Fibroblast of lung (primary cell): ENCODE measurements at regions not wholly inside any gene's neighbourhood (a gene's known extent, or its start where the extent isn't known, plus 50 kb on each side); places are given as distances from the start of the nearest gene placed in this dataset.

Source experiments
- CTCF ChIP-seq, 2 donors: IDR thresholded peaks in 1 of 2; conservative IDR thresholded peaks in 1 of 2; 1 replicate in 1 of 2; 2 replicates in 1 of 2; pipeline ENCODE4 v1.5.1; 2011 to 2012; ENCODE audit warnings: low read length in 2 of 2, control low read depth in 1 of 2, inconsistent platforms in 1 of 2, low read depth in 1 of 2, mild to moderate bottlenecking in 1 of 2
- EZH2 ChIP-seq: IDR thresholded peaks from 2 replicates; pipeline ENCODE4 v1.5.1; 2012; ENCODE audit warnings: low read length, control low read depth, mild to moderate bottlenecking; ENCODE audit errors: missing control alignments

- no peak for TF ChIP-seq CTCF (conservative IDR thresholded peaks at IDR 0.05 in 1 of 2, IDR thresholded peaks at IDR 0.05 in 1 of 2; ENCODE audit: low read depth in 1 of 2, low read length in 2 of 2)
- no peak for TF ChIP-seq EZH2
These were observed 603.4 kb upstream of the JAG1 start for GRCh38 chr20:11277170-11277569.
